ENCODE measurements at regions not wholly inside any gene's neighbourhood (a gene's known extent, or its start where the extent isn't known, plus 50 kb on each side); places are given as distances from the start of the nearest gene placed in this dataset.

- H3K56ac ChIP-seq (replicated peaks; ENCODE audit: insufficient read length, low read depth, low read length): no peak overlapping the region
- no peak overlapping the region for H2AK5ac ChIP-seq (ENCODE audit: low read depth, low read length)
- H2BK120ac ChIP-seq (replicated peaks; ENCODE audit: low read depth, low read length): no peak overlapping the region
- H3K23ac ChIP-seq (ENCODE audit: insufficient read length): no peak overlapping the region
- H3K36me3 ChIP-seq (ENCODE audit: control insufficient read depth in 2 of 4, insufficient read depth in 4 of 4, low read length in 3 of 4): no peaks in the 10 kb centered on the region
- WGBS, 2 experiments (ENCODE audit: extremely low coverage in 1 of 2, insufficient coverage in 1 of 2, insufficient read length in 1 of 2, insufficient replicate concordance in 2 of 2, low coverage in 1 of 2, low lambda C conversion rate in 2 of 2, missing lambda C conversion rate in 1 of 2): 91% methylated on average over 1 of the region's 1 CpG; no CpG with 5 or more reads in 1 of the 2 experiments
- H3K14ac ChIP-seq (ENCODE audit: insufficient read length): no peak overlapping the region
- H4K91ac ChIP-seq (replicated peaks; ENCODE audit: insufficient read length, low read length): no peak overlapping the region
- no peaks in the 10 kb centered on the region for H3K79me1 ChIP-seq (ENCODE audit: low read depth, low read length)
- CTCF ChIA-PET (ENCODE audit: partially characterized antibody): no interaction called here
- H3K9ac ChIP-seq (replicated peaks in 1 of 4; ENCODE audit: extremely low read depth in 1 of 4, low read depth in 3 of 4, low read length in 3 of 4): no peak overlapping the region
- H3K18ac ChIP-seq (ENCODE audit: extremely low read depth, low read length): no peak overlapping the region
- no peak overlapping the region for H3K27ac ChIP-seq (ENCODE audit: low read depth, low read length)
- H2AFZ ChIP-seq (ENCODE audit: low read length): no peak overlapping the region
- H2BK5ac ChIP-seq (ENCODE audit: low read depth, low read length): no peak overlapping the region
- POLR2A ChIA-PET (ENCODE audit: partially characterized antibody): no interaction called here
- H3K4me3 ChIP-seq (ENCODE audit: extremely low read depth in 1 of 4, insufficient read depth in 2 of 4, low read depth in 3 of 4, low read length in 4 of 4): no peak overlapping the region
- no peaks in the 10 kb centered on the region for H3K27me3 ChIP-seq (replicated peaks in 1 of 4; ENCODE audit: control insufficient read depth in 3 of 4, extremely low read depth in 1 of 4, insufficient read depth in 3 of 4, low read length in 3 of 4)
- no peak overlapping the region for H2BK20ac ChIP-seq (ENCODE audit: low read length)
- H4K5ac ChIP-seq (ENCODE audit: insufficient read length, low read depth, low read length): no peak overlapping the region
- no peaks in the 10 kb centered on the region for H3K4me1 ChIP-seq (replicated peaks in 1 of 4; ENCODE audit: control insufficient read depth in 3 of 4, insufficient read depth in 4 of 4, low read length in 3 of 4)
- DNase-seq (ENCODE audit: low read depth in 1 of 2, low spot score in 2 of 2) (no peak), FAIRE-seq (no peak)
- H4K8ac ChIP-seq (ENCODE audit: extremely low read depth, insufficient read depth, low read length): no peak overlapping the region
- no peak overlapping the region for H2BK15ac ChIP-seq (ENCODE audit: low read length)
- H4K20me1 ChIP-seq (replicated peaks in 1 of 2; ENCODE audit: control insufficient read depth in 1 of 2, insufficient read depth in 2 of 2, low read length in 2 of 2): no peaks in the 10 kb centered on the region
- no peak overlapping the region for H2BK12ac ChIP-seq (ENCODE audit: low read depth, low read length)
- no peaks in the 10 kb centered on the region for H3K79me2 ChIP-seq (ENCODE audit: control insufficient read depth in 1 of 2, insufficient read depth in 2 of 2, low read length in 2 of 2)
- H3K23me2 ChIP-seq (ENCODE audit: low read depth, low read length): no peaks in the 10 kb centered on the region
- no peak overlapping the region for H3K4ac ChIP-seq (replicated peaks; ENCODE audit: insufficient read length, low read depth, low read length)
- no peak overlapping the region for H3K4me2 ChIP-seq (ENCODE audit: insufficient read depth in 1 of 2, low read depth in 2 of 2, low read length in 2 of 2)
- no peaks in the 10 kb centered on the region for H3K9me3 ChIP-seq (ENCODE audit: insufficient read depth in 2 of 2, low read depth in 1 of 2, low read length in 1 of 2)
- TF ChIP-seq, protein P1, sequence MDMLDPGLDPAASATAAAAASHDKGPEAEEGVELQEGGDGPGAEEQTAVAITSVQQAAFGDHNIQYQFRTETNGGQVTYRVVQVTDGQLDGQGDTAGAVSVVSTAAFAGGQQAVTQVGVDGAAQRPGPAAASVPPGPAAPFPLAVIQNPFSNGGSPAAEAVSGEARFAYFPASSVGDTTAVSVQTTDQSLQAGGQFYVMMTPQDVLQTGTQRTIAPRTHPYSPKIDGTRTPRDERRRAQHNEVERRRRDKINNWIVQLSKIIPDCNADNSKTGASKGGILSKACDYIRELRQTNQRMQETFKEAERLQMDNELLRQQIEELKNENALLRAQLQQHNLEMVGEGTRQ (IDR thresholded peaks at IDR 0.05; ENCODE audit: low read length): no peak
Observed at GRCh38 chr14:38504175-38504574, 248.3 kb upstream of the CLEC14A start.

All from H1 (cell line).